ENCODE measurements at regions not wholly inside any gene's neighbourhood (a gene's known extent, or its start where the extent isn't known, plus 50 kb on each side); places are given as distances from the start of the nearest gene placed in this dataset.

- DNase-seq (ENCODE audit: low spot score) = no peak
Measured at GRCh38 chr14:97298736-97299135, 501.6 kb downstream of the VRK1 start.

DNA sequence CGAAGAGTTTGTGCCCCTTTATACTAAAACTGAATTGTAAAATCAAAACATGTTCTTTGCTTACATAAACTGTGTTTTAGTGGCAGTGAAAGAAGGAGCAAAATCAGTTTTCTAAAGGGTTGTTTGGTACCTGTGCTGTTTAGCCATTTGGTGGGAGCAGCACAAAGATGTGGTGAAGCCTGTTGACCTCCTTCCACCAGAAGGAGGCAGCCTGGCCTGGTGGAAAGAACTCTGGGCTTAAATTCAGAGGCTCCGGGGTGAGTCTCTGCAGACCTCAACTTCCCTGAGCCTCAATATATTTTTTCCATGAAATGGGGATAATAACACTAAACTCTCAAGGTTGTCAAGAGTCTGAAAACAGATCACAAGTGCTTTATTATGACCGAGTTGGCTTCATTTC, 502.5 kb downstream of the VRK1 start:
- no peak for DNase-seq (ENCODE audit: low spot score)

GRCh38 chr14:97301931-97302559, 504.9 kb downstream of the VRK1 start:
- no peak for DNase-seq (ENCODE audit: low spot score)

DNA sequence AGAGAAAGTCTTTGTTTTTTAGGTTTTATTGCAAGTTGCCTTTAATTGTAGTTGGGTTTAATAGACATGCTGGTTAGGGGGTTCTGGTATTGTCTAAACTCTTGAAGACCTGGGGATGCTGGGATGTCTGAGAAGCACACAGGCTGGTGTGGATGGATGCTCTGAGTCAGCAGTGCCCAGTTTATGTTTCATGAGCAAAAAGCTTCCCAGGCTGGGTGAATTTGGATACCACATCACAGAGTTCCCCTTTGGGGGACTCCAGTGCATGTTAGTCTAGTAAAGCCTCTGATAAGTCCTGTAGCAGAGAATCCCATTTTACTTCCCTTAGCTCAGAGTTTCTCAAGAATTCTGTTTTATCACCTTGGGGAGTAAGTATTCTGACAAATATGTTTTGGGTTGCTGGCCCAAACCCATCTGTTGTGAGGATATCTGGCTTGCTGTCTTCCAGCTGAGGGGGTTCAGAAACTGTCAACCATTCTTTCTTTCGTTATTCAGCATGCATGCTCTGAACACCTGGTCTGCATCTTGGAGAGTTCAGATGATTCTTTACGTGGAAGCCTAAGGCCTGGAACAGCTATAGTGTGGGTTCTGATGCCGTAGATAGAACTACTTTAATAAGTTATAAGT, 509.1 kb downstream of the VRK1 start:
- DNase-seq (ENCODE audit: low spot score) = no peak

DNA sequence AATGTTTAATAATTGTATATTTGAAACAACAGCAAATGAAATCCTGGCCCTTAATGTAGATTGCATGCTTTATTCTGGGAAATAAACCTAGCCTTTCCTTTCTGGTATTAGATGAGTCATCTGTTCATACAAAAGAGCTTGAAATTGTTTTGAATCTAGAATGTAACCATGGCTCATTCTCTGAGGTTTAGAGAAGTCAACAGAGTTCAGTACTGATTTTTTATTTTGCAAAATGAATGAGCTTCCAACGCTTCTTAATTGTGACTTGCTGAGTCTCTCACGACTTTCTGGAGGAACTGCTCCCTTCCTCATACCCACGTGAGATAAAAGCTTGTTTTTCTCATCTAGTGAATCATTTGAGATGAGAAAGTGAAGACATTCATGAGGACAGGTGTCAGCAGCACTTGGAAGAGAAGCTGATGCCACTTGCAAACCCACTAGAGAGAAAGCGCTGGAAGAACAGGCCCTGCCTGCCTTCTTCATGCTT, 509.6 kb downstream of the VRK1 start:
- DNase-seq (ENCODE audit: low spot score) = no peak

DNA sequence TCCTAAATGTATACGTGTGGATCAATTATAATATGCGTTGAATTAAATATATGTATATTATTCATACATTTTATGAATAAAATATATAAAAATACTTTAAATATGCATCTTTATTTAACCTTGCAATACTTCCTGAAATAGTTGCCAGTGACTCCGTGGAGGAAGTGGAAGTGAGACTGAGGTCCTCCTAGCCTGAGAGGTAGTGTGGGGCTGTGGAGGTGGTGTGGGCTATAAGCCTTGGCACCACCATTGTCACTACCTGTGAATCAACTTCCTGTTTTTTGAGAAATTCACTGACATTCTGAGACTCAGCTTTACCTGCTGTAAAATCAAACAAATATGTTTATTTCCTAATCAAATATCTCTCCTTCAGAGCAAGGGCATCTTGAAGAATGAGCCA, 514.2 kb downstream of the VRK1 start:
- no peak for DNase-seq (ENCODE audit: low spot score)

- DNase-seq (ENCODE audit: low spot score) = no peak
Measured at GRCh38 chr14:97312910-97313309, 515.7 kb downstream of the VRK1 start.

DNA sequence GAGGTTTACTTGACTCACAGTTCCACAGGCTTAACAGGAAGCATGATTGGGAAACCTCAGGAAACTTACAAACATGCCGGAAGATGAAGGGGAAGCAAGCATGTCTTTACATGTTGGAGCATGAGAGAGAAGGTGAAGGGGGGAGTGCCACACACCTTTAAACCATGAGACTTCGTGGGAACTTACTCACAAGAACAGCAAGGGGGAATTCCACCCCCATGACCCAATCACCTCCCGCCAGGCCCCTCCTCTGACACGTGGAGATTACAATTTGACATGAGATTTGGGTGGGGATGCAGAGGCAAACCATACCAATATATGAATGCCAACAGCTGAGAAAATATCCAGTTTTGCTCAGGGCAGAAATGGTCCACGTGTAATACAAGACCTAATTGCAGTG, 518.6 kb downstream of the VRK1 start:
- no peak for DNase-seq (ENCODE audit: low spot score)

- DNase-seq (ENCODE audit: low spot score) = no peak
Measured at GRCh38 chr14:97318380-97318779, 521.2 kb downstream of the VRK1 start.

GRCh38 chr14:97319691-97320090, 522.5 kb downstream of the VRK1 start:
- no peak for DNase-seq (ENCODE audit: low spot score)

DNA sequence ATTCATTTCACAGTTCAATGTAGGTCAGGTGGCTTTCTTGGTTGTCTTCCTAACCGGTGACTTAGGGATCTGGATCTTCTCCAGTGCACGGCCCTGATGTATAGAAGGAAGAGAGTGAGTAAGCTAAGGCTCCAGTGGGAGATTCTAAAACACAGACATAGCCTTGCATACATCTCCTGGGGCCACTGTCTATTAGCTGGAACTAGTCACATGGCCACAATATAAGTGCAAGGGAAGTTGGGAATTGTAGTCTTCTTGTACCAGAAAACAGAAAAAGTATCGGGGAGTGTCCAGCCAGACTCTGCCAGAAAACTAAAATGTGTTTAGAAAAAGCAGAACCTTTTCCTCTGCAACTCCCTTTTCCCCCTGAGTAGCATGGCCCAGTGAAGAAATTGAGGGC, 531.6 kb downstream of the VRK1 start:
- no peak for DNase-seq (ENCODE audit: low spot score)

DNA sequence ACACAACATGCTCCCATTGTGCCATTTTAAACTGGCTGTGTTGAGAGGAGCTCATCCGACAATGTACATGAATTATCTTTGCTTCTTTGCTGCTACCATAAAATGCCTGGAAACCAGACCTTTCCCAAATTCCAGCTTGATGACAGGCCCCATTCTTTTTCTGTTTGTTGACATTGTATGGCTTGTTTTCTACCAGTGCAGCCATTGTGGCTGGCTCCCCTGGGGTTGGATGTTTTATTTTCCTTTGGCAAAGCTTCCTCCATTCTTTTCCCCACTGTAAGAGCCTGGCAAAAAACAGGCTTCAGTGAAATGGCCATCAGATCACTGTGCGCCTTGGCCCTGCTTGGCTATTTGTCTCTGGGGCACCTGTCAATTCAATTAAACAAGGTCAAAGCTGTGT, 532.5 kb downstream of the VRK1 start:
- DNase-seq (ENCODE audit: low spot score) = no peak

DNA sequence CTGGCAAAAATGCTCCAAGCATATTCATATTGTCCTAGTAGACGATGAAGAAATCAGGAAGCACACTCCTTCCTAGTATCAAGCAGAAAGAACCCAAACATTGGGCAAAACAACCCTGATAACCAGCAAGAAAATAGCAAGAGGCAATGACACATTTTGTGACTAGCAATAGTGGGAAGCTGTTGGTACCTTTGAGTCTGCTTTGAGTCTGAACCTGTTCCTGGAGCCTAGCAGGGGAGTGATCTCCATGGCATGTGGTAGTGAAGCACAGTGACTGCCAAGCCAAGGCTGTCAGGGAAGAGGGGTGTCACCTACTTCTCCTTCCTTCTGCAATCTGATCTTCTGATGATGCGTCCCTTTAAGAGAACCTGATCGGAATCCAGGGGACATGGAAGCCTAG, 533.9 kb downstream of the VRK1 start:
- DNase-seq (ENCODE audit: low spot score) = no peak

GRCh38 chr14:97331526-97331925, 534.3 kb downstream of the VRK1 start:
- DNase-seq (ENCODE audit: low spot score) = no peak

- DNase-seq (ENCODE audit: low spot score) = no peak
Measured at GRCh38 chr14:97336179-97336578, 539.0 kb downstream of the VRK1 start.

- no peak for DNase-seq (ENCODE audit: low spot score)
Measured at GRCh38 chr14:97336816-97337215, 539.6 kb downstream of the VRK1 start.

DNA sequence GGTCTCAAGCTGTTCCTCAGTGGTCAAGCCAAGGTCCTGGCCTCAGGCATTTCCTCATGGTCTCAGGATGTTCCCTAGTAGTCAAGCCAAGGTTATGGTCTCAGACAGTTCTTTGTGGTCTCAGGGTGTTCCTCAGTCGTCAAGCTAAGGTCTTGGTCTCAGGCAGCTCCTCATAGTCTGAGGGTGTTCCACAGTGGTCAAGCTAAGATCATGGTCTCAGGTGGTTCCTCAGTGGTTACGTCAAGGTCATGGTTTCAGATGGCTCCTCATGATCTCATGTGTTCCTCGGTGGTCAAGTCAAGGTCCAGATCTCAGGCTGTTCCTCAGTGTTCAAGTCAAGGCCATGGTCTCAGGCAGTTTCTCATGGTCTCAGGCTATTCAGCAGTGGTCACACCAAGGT, 540.1 kb downstream of the VRK1 start:
- no peak for DNase-seq (ENCODE audit: low spot score)

DNA sequence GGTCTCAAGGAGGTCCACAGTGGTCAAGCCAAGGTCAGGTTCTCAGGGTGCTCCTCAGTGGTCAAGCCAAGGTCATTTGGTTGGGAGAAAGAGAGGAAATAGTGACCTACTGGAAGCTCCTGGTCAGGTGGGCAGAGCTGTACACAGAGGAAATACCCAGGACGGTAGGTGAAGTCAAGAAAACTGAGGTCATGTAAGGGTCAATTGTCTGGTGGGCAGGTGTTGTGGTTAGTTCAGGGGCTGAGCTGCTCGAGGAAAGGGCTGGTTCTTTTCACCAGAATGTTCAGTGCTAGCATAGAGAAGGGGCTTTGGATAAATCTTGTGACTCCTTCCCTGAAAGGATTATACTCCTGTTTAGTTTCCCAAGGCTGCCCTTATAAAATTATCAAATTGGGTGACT, 540.5 kb downstream of the VRK1 start:
- DNase-seq (ENCODE audit: low spot score) = no peak

DNA sequence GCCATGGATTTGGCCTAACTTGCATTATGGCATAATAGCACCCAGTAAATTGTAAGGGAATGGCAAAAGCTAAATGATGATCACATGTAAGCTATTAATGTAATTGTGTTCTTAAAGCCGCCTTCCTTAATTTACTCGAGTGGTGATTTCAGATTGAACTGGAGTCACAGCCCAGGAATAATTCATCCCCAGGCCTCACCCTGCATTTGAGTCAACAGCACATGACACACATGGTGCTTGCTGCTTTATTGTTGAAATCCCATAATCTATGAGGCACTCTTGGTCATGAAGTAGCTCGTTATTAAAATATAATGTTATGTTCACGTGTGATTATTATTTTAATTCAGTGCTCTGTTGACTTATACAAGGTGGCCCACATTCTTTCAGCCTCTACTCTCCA, 547.5 kb downstream of the VRK1 start:
- no peak for DNase-seq (ENCODE audit: low spot score)

GRCh38 chr14:97346675-97347074, 549.5 kb downstream of the VRK1 start:
- no peak for DNase-seq (ENCODE audit: low spot score)

DNA sequence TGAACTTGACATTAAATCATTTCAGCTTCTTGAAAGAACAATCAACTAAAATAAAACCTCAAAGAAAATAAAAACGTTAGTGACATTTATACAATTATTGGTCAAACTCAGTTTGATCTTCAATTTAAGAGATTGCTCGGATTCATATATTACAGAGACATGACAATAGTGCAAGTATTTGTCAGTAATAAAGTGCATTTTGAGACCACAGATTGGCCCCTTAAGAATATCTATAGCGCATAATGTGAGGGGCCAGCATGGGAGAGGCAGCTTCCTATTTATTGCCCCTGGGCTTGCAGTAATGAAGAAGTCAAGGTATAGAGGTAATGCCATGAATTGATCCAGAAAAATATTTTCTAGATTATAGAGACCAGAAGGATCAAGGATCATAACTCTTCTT, 552.3 kb downstream of the VRK1 start:
- no peak for DNase-seq (ENCODE audit: low spot score)

GRCh38 chr14:97349946-97350345, 552.8 kb downstream of the VRK1 start:
- DNase-seq (ENCODE audit: low spot score) = no peak

DNA sequence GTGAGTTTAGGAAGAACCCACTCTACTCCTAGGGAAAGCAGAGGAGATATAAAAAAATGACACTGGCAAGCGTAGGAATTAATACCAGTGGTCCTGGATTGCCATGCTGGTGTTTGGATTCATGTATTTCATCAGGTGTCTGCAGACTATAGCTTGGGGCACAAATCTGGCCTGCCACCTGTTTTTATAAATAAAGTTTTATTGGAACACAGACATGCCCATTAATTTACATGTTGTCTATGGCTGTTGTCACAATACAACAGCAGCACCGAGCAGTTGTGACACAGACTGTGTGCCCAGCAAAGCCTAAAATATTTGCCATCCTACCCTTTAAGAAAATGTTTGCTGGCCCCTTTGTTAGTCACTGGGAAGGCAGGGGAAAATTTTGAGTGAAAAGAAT, 553.2 kb downstream of the VRK1 start:
- DNase-seq (ENCODE audit: low spot score) = no peak
